ENCODE measurements at regions not wholly inside any gene's neighbourhood (a gene's known extent, or its start where the extent isn't known, plus 50 kb on each side); places are given as distances from the start of the nearest gene placed in this dataset.

DNA sequence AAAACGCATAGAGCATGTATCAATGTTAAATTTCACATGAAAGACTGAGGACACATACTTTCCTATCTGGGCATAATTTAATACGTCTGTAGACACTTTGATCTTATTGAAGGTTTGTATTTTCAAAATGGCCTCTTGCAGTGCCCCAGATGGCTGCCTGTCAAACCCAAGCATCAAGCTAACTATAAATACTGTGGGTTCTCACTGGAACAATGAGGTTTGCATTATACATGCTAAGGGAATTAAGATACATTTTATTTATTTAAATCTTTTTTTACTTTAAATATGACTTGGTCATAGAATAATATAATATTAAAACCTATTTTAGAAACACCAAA, 702.9 kb upstream of the GRAMD2B start:
- DNase-seq = peak; percentile 90

DNA sequence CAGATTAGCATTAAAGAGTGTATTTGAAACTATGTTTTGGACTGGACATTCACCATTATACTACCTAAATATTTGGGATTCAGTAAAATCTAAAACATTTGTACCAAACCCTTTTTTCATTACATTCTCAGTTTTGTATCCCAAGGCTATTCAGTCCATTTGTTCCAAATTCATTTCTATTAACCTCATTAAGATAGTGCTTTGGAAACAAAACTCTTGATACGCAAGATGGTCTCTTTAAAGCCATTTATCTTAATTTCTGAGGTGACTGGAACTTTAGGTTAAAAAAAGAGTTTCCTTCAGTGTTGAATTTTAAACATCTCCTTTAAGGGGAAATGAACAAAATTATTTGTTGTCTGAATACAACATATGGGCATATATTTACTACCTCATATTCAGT, 702.5 kb upstream of the GRAMD2B start:
- no peak for DNase-seq

DNA sequence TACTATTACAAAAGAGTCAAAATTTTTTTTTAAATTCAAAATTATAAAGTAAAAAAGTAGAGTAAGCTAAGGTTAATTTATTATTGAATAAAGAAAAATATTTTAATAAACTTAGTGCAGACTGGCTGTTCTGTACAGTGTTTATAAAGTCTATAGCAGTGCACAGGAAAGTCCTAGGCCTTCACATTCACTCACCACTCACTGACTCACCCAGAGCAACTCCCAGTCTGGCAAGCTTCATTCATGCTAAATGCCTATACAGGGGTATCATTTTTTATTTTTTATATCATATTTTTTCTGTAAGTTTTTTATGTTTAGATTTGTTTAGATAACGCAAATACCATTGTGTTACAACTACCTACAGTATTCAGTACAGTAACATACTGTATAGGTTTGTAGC, 700.7 kb upstream of the GRAMD2B start:
- no peak for DNase-seq

DNA sequence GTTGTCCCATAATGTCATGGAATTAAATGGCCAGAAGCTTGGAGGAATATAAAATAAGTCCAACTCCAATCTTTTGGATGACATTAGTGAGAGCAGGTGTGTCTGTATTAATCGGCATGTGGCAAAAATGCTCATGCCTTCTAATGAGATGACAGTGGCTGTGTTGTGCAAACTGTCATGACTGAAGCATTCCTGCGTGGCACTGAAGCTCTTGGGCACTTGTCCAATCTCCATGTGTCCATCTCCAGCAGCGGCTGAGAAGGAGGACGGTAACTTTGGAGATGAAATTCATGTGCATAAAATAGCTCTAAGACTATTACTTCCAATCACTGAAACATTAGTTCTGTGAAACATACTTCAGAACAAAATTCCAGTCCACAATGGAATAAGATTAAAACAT, 697.5 kb upstream of the GRAMD2B start:
- DNase-seq = no peak

DNA sequence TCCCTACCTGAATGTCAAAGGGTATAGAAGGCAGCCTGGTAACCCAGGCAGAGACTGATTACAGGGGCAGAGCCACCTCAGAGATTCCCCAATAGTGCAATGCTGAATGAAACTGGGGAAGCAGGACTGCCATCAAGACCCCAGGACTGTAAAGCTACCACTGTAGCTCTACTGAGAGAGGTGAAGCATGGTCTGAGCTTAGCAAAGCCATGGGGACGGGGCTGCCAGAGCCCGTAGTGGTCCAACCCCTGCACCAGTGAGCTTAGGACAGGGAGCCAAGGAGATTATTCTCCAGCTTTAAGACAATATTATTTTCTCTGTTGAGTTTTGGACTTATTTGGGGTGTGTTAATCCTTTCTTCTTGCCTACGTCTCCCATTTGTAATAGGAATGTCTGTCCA, 679.3 kb upstream of the GRAMD2B start:
- DNase-seq = no peak

DNA sequence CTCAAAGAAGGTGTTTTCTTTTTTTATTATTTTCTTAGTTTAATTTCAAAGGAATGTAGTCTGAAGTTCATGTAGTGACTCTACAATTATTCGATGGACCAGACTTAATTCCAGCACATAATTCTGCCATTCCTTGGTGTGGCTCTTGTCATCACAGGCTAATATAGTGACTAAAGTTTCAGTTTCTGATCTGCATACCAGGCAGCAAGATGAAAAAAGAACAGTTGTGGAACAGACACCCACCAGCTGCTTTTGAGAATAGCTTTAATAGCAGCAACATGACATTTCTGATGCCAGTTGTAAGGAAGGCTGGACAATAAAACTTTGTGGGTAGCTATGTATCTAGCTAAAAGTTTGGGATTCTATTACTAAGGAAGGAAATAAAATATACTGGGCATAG, 676.3 kb upstream of the GRAMD2B start:
- no peak for DNase-seq

DNA sequence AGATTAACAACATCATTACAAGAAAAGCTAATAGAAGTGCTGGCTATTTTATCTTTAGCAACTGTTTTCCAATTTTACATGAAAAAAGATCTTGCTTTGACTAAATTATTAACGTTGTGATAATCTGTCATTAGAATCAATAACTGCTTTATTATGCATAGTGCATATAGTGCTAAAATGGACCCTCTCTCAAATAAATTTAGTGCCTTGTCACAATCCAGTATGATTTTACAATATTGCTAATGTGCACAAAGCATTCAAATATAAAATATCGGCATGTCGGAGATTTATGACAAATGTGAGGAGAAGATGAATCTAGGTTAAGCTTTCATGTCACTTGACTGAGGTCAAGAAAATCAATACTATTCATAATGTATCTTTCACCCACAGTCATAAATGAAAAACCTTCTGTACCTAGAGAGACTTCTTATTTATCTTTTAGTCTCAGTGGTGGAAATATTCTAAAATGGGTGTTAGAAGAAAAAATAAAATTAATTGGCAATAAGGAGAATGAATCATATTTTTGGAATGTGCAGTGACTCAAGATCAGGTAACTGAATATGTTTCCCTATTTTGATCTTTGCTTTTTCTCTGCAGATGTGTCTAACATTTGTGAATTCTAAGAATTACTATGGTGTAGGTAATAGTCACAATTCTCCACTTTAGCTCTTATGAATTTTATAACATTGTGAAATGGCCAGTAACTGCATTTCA, 672.9 kb upstream of the GRAMD2B start:
- DNase-seq = no peak

DNA sequence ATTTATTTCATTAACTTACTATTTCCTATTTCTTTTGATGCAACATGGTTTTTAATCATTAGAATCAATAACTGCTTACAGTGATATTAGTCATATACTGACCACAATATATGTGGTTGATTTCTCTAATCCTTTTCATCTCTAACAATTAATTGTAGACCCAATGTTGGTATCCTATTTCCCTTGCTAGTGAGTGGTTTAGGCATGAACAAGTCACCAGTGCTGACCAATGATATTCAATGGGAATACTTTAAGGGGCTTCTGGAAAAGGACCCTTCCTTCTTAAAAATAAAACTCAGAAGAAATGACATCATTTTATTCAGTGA, 672.4 kb upstream of the GRAMD2B start:
- no peak for DNase-seq

DNA sequence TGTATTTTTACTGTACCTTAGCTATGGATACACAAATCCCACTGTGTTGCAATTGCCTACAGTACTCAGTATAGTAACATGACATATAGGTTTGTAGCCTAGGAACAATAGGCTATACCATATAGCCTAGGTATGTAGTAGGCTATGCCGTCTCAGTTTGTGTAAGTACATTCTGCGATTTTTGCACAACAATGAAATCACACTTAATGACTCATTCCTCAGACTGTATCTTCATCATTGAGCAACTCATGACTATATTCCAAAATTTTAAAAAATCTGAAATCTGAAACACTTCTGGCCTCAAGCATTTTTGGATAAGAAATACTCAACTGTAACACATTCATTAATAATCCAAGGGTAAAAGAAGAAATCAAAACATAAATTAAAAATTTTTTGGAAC, 666.8 kb upstream of the GRAMD2B start:
- no peak for DNase-seq

DNA sequence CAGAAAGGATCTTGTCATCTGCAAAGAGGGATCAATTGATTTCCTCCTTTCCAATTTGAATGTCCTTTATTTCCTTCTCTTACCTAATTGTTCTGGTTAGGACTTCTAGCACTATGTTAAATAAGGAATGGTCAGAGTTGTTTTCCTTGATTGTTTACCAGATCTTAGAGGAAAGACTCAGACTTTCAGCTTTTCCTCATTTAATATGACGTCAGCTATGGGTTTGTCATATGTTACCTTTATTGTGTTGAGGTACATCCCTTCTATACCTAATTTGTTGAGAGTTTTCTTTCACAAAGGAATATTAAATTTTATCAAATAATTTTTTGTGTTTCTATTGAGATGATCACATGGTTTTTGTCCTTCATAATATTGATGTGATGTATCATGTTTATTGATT, 656.5 kb upstream of the GRAMD2B start:
- no peak for DNase-seq

DNA sequence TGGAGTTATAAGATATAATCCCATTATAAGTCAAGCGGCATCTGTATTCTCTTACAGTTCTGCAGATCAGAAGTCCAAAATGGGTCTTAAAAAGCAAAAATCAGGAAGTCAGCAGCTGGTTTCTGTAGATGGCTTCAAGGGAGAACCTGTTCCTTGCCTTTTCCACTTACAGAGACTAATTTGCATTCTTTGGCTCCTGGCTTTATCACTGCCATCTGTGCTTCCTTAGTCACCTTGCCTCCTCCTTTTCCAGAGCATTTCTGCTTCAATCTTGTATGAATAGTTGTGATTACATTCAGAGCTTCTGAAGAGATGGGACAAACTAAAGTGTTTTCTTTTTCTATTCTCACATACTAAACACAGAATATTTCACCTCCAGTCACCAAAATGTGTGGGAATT, 647.3 kb upstream of the GRAMD2B start:
- DNase-seq = peak; percentile 53

DNA sequence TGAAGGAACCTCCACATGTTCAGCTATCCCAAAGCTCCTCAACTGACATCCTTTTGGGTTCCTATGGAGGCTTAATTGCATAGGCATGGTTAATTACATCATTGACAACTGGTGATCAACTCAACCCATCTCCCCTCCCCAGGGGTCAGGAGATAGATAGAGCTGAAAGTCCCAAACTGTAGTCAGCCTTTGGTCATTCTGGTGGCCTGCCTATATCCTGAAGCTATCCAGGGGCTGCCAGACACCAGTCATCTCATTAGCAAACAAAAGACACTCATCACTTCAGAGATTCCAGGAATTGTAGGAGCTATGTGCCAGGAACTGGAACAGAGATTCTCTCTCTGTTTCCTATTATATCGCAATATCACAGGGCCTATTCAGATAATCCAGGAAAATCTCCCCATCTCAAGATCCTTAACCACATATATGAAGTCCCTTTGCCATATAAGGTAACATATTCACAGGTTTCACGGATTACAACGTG, 646.5 kb upstream of the GRAMD2B start:
- no peak for DNase-seq

DNA sequence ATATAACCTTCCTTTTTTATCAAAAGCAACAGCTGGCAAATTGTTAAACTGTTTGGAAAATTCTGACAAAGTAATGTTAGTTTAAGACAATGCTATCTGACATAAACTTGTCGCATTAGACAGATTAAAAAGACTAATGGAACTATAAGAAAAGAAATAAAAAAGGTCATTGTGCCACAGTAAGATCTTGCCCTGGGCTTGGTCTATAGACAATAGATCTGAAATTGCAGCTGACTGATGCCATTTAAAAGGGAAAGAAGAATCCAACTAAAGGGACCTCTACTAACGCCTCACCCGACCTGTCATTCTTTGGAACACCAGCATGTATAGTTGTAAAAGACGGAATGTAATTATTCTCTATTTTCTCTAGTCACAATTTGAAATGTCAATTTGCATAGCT, 644.4 kb upstream of the GRAMD2B start:
- DNase-seq = peak; percentile 86

DNA sequence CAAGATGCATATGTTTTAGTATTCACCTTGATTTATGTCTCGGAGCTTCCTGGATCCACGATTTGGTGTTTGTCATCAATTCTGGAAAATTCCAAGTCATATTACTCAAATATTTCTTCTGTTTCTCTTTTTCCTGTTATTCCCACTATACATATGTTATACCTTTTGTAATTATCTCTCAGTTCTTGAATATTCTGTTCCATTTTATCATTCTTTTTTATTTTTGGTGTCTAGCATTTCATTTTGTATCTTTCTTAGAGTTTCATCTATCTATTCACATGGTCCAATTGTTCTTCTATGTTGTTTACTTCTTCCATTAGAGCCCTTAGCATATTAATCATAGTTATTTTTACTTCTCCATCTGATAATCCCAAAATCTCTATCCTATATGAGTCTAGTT, 637.8 kb upstream of the GRAMD2B start:
- no peak for DNase-seq

DNA sequence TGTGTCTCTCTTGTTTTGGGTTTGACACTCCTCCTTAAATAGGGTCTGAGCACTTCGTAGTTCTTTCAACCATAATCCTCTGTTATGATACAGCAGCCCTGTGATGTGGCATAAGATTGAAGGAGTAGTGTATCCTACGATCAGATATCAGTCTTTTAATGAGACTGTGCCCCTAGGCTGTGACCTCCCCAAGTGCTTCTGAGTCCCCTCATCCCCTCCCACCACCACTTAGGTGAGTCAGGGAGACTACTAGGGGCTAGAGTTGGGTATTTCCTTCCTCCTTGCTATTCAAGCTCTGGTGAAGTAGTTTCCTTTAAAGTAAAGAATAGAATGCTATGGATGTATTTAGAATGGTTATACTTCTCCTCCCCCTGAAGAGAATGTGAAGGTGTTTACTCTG, 637.2 kb upstream of the GRAMD2B start:
- no peak for DNase-seq

DNA sequence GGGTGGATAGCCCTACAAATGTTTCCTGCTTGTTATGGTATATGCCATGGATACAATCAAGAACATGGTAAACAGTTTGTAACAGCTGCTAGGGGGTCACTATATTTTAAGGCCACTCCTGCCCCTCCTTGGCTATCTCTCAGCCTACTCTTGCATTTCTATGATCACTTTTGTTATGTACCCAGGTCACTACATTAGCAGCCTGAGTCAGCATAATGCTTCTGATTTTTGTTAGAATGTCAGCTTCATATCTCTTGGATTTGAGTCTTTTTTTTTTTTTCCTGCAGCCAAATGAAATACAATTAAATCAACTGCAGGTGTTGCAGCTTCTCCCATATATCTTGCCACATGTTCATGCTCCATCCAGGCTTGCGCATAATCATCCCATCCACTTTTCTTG, 629.7 kb upstream of the GRAMD2B start:
- DNase-seq = no peak

DNA sequence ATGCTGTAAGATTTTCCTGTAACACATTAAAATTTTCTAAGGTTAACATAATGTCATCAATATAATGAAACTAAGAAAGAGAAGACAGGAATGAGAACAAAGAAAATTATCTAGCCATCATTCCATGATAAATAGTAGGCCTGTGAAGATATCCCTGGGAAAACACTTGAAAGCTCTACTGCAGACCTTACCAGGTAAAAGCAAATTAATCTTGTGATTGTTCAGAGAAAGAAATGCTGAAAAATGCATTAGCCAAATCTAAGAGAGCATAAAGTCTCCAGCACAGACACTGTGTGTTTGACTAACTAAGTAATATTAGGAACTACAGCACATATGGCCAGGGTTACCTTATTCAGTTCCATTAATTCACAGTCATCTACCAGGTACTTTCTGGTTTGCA, 628.3 kb upstream of the GRAMD2B start:
- no peak for DNase-seq

DNA sequence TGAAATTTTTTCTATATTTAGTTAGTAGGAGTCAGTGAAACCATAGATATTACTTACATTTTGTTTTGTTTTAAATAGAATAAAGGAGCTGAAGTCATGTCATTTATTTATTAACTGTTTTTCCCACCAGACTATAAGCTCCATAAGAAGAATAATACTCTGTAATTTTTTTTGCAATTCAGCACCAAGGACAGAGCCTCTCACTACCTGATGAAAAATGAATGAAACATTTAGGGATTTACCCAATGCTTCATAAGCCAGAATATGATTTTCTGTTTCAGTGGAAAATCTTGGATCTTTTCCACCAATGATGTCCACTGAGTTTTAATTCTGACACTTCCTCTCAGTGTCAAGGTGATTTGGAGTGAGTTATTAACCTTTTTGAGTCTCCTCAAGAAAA, 624.9 kb upstream of the GRAMD2B start:
- no peak for DNase-seq

DNA sequence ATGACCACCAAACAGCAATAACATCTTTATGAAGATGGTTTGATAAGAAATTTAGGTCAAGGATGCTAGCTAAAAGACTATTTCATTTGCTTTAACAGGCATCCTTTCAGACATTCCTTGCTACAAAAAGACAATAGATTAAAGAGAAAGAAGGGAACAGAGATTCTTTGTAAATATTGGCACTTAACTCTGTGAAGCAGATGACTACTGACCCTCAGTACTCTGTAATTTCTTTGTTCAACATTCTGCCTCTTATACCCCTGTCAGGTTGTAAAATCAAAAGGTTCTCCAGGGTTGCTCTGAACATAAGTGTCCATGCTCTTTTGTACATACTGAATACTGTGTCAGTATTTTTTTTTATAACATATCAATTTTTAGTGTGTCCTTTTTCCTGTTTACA, 610.6 kb upstream of the GRAMD2B start:
- DNase-seq = peak; percentile 46

DNA sequence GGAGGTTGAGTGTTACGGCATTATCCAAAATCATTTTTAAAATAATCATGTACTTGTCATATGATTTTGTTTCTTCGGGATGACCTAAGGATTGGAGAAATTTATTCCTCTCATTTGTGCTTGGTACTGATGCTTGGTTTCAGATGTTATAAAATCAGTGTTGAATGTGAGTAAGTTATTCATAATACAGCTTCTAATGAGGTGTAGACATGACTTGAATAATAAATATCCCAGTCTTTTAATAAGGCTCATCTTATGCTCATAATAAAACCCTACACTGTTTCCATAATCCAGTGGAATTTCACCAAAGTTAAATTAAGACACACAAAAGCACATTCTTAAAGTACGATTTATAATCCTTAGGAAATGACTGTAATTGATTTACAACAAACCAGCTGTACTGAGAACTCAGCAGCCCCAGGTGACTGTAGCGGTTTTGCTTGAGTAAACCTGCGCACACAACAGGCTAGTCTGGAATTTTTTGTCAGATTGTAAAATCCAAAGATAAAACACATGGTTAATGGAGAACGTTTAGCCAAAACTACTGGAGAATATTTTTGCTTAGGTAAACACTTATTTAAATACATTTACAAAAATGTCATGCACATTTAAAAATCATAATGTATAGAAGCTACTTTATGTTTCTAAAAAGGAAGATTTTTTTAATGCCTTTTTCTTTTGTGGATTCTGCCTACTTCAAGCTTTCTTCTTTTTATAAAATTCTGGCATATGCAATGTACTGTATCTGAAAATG, 609.8 kb upstream of the GRAMD2B start:
- DNase-seq = no peak

DNA sequence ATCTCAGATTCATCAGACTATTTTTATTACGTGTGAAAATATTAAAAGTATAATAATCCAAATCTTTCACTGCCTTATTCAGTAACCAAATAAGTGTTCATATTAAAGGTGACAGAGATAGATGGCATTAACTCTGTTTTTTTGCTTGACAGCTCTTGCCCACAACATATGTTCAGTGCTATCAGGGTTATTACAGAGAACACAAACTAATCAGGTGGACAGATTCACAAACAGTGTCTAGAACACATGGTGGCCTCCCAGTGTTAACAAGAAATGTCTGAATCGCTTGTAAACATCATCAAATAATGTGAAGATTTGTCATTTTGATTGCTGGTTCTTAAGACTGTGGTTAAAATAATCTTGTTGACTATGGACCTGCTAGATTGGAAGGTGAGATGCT, 609.1 kb upstream of the GRAMD2B start:
- peak; percentile 27 for DNase-seq

DNA sequence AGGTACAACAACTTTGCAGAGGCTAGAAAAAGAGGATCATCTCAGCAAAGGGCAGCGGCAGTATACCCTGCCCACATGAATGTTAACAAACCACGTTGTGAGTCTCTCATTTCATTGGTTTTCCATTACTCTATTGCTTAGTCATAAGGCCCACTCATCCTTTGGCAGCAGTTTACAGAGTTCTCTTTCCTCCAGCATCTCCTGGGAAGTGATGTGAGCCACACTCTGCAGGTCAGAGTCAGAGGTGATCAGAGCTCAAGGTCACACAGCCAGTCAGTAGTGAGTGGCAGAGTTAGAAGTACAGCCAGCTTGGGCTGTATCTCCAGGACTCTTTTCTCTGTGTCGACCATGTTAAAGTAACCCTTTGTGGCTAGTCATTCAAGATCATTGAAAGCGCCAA, 599.6 kb upstream of the GRAMD2B start:
- DNase-seq = no peak

DNA sequence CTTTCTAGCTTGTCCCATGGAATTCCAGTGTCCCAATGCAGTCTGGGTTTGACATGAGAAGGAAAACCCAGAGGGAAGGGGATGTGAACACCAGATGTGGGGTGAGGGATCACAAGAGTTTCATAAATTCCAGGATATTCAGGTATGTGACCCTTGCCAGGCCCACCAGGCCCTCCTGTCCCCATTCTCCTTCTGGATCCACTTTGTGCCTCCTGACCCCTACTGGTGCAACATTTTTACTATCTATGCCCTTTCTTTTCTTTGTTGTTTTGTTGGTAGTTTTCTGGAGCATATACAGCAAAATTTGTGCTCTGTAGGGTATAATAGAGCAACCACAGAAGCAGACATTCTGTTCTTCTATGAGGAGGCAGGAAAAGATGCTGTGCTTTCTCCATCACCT, 597.0 kb upstream of the GRAMD2B start:
- DNase-seq = no peak

DNA sequence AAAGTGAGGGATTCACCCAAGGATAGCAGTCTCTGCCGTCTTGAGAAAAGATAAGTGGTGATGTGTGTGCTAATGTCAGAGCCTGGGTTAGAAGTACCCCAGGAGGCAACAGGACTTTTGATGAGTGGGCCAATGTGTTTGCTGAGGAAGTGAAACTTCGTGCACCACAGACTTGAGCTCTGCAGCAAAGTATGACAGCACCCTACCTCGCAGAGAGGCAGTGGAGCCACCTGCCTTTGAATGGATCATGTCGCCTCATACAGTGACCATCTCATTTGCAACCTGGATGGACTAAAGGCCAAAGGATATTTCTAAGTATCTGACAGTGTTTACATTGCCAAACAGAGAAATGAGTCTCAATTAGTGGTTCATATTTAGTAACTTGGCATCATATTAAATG, 593.9 kb upstream of the GRAMD2B start:
- no peak for DNase-seq

DNA sequence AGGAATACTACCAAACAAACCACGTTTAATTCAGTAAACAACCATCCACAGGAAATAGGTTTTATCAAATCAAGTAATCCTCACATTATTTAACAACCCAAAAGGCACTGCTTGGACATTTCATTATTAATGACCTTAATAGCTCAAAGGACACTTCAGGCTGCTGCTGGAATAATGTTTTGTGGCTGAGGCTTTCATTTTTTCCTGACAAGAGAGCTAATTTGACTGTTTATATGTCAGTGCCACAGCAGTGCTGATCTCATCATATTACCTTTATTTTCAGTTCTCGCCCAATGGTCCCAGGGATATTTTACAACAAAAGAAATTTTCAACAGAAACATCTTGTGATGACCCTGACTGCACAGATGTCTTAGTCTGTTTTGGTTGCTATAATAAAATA, 589.8 kb upstream of the GRAMD2B start:
- DNase-seq = no peak
